HG03064 (cell line): ENCODE measurements at regions not wholly inside any gene's neighbourhood (a gene's known extent, or its start where the extent isn't known, plus 50 kb on each side); places are given as distances from the start of the nearest gene placed in this dataset.

ENCODE experiments used
- ATAC-seq: cut with Tn5 transposase; IDR thresholded peaks from one replicate; pipeline ENCODE4 v1.9.1; 2021; ENCODE audit warnings: low read depth; ENCODE audit not compliant: unreplicated experiment

GRCh38 chr22:49643466-49643865 is 184.2 kb downstream of the BRD1 start:
- ATAC-seq: no peak

GRCh38 chr22:49642741-49643140 is 184.9 kb downstream of the BRD1 start:
- no peak for ATAC-seq

- no peak for ATAC-seq
Measured at GRCh38 chr22:49642331-49642730, 185.3 kb downstream of the BRD1 start.

GRCh38 chr22:49641770-49642313 is 185.8 kb downstream of the BRD1 start:
- no peak for ATAC-seq

- ATAC-seq: no peak
Measured at GRCh38 chr22:49640366-49641095, 187.1 kb downstream of the BRD1 start.

- ATAC-seq: no peak
Measured at GRCh38 chr22:49639956-49640355, 187.7 kb downstream of the BRD1 start.

GRCh38 chr22:49638788-49639187 is 188.9 kb downstream of the BRD1 start:
- no peak for ATAC-seq

- ATAC-seq: no peak
Measured at GRCh38 chr22:49638001-49638400, 189.7 kb downstream of the BRD1 start.

- ATAC-seq: no peak
Measured at GRCh38 chr22:49637255-49637760, 190.4 kb downstream of the BRD1 start.

- no peak for ATAC-seq
Measured at GRCh38 chr22:49636649-49637048, 191.0 kb downstream of the BRD1 start.

GRCh38 chr22:49636214-49636613 is 191.5 kb downstream of the BRD1 start:
- ATAC-seq: no peak

- no peak for ATAC-seq
Measured at GRCh38 chr22:49634006-49634772, 193.5 kb downstream of the BRD1 start.

- ATAC-seq: no peak
Measured at GRCh38 chr22:49633010-49633324, 194.7 kb downstream of the BRD1 start.

GRCh38 chr22:49632199-49633009 is 195.3 kb downstream of the BRD1 start:
- ATAC-seq: no peak

GRCh38 chr22:49630448-49630946 is 197.2 kb downstream of the BRD1 start:
- no peak for ATAC-seq

- no peak for ATAC-seq
Measured at GRCh38 chr22:49629586-49630447, 197.9 kb downstream of the BRD1 start.

- no peak for ATAC-seq
Measured at GRCh38 chr22:49629261-49629570, 198.5 kb downstream of the BRD1 start.

- ATAC-seq: no peak
Measured at GRCh38 chr22:49628391-49629260, 199.0 kb downstream of the BRD1 start.
